ENCODE measurements at regions not wholly inside any gene's neighbourhood (a gene's known extent, or its start where the extent isn't known, plus 50 kb on each side); places are given as distances from the start of the nearest gene placed in this dataset.
"Not testable (repeated sequence)": the region's sequence is repeated elsewhere in the genome, so short reads cannot be mapped to it uniquely, and the experiment has no call there.

GRCh38 chr9:21695443-21695842 lies 107.0 kb upstream of the MTAP start:
- no peak for ATAC-seq
- DNase-seq, result no peak

DNA sequence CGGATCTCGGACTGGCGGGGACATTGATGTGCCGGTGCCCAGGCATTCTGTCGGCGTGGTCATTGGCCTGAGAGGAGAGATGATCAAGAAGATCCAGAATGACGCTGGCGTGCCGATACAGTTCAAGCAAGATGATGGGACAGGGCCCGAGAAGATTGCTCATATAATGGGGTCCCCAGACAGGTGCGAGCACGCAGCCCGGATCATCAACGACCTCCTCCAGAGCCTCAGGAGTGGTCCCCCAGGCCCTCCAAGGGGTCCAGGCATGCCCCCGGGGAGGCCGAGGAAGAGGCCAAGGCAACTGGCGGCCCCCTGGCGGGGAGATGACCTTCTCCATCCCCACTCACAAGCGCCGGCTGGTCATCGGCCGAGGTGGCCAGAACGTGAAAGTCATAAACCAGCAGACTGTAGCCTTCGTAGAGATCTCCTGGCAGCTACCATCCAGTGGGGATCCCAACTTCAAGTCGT lies 106.5 kb upstream of the MTAP start:
- DNase-seq (no peak), ATAC-seq (no peak)

GRCh38 chr9:21696411-21696871 lies 106.0 kb upstream of the MTAP start:
- no peak for ATAC-seq

DNA sequence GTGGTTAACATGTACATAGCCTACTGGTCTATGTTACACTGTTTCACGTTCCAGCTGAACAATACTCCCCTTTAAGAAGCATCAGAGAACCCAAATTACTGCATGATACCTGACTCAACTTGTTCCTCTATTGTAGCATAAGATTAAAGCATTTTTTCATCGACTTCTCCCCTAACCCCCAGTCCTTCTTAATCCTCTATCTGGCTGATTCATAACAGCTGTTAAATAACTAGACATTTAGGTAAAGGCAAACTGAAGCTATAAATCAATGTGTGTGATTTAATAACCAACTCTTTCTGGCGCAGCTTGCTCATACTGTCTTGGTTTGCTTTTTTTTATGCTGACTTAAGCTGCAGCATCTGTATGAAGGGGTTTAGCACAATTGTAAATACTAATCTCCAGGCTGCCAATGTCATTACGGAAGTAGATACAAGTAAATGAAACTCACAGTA lies 94.2 kb upstream of the MTAP start:
- DNase-seq, result no peak
- ATAC-seq, result no peak

More at GRCh38 chr9:21696411-21696871, 106.0 kb upstream of the MTAP start:
- DNase-seq, result no peak

- ATAC-seq (no peak), DNase-seq (no peak)
Measured at GRCh38 chr9:21708856-21709255, 93.6 kb upstream of the MTAP start.

DNA sequence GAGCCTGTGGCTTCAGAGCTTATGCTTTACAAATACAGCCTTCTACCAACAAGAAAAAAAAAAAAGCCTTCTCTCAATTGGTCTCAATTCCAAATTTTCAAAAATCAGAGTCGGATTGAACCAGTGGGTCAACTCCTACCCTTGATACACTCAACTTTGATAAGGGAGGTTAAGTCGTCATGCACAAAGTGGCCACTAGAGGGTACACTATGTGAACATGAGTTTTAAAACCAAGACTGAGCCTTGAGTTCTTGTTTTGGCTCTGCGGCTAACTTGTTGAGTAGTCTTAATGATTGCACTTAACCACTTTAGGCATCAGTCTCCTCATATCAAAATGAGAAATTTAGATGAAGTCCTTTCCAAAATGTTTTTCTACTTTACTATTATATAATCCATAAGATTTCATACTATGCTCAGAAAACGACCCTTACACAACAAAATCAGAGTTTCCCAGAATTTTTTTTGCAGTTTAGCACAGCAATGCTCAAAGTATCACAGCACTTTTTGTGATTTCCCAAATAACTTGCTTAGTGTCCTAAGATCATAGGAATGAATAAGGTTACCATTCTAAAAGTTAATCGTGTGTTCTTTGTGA lies 92.9 kb upstream of the MTAP start:
- peak; percentile 80 for DNase-seq
- peak; percentile 55 for ATAC-seq

DNA sequence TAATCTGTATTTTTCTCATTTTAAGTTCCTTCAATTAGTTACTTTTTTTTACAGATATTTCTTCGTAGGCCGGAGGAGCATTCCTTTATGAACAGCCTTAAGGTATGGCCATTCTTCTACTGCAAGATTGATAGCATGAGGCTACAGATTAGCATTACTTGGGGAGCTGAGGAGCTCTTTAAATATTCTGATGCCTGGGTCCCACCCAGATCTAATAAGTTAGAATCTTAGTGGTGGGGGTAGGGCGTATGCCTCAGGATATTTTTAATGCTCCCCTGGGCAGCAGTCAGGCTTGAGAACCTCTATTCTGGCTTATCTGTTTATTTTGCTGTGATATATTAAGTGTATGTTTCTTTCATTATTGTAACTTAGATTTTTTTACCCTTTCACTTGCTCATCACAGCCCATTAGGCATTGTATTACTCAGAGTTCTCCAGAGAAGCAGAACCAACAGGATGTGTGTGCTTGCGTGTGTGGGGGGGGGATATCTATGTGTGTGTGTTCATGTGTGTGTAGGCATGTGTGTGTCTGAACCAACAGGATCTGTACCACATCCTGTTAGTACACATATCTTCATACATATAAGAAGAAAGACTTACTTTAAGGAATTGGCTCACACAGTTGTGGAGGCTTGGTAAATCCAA lies 91.8 kb upstream of the MTAP start:
- DNase-seq (no peak), ATAC-seq (peak; percentile 48)

- DNase-seq (peak; percentile 26), ATAC-seq (peak; percentile 92)
Measured at GRCh38 chr9:21711504-21711903, 90.9 kb upstream of the MTAP start.

- DNase-seq, result no peak
- ATAC-seq, result no peak
Measured at GRCh38 chr9:21715408-21715807, 87.0 kb upstream of the MTAP start.

GRCh38 chr9:21720758-21721157 lies 81.7 kb upstream of the MTAP start:
- DNase-seq, result no peak
- ATAC-seq, result no peak

- ATAC-seq, DNase-seq: not testable (repeated sequence)
Measured at GRCh38 chr9:21727411-21727810, 75.0 kb upstream of the MTAP start.

DNA sequence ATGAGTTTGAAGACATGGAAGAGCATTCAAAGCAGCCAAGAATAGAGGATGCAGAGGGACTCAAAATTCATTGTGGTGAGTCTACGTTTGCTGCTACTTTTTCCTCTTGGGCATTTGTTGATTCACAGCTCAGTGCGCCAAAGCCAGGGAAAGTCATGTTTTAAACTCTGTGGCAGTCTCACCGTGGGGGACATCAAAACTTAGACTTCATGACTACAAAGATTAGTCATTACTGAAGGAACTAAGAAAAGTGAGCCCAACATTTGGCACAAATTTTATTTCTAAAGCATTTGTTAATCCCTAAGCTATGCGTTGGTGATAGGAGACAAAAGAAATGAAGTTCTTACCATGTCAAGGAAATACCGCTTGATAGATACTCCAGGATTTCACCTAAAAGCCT lies 73.7 kb upstream of the MTAP start:
- DNase-seq, result no peak
- no peak for ATAC-seq

DNA sequence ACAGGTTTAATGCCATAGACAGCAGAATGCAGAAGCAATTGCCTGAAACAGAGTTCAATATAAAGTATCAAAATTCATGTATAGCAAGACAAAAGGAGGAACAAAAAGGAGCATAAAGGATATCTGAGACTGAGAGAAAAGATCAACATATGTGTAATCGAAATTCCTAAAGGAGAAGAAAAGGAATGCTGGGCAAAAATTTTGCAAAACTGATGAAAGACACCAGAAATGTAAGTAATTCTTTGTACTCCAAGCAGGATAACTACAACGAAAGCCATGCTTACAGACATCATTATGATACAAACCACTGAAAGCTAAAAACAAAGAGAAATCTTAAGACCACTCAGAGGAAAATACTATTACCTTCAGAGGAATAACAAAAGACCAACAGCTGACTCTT lies 72.8 kb upstream of the MTAP start:
- ATAC-seq, result no peak
- DNase-seq, result no peak

GRCh38 chr9:21730899-21731298 lies 71.5 kb upstream of the MTAP start:
- no peak for DNase-seq

DNA sequence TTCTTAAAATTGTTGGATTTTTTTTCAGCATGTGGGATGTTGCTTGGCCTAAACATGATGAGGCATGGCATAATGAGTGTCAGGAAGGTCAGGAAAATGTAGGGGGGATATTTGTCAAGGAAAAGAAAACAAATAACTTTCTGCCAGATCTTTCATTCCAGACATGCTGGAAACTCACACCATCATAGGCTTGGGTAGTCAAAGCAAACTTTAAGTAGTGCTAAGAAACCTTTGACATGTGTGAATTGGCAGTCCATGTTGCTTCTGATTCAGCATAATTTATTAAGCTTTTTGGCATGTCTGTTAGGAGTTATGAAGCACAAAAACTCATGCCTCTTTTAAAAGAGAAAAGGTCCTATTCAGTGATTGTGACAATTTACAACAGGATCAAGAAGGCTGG lies 61.3 kb upstream of the MTAP start:
- ATAC-seq, result no peak
- no peak for DNase-seq

More at GRCh38 chr9:21730899-21731298, 71.5 kb upstream of the MTAP start:
- no peak for ATAC-seq

- DNase-seq, result no peak
- no peak for ATAC-seq
Measured at GRCh38 chr9:21744320-21744719, 58.1 kb upstream of the MTAP start.

- no peak for DNase-seq
- ATAC-seq, result no peak
Measured at GRCh38 chr9:21744841-21745240, 57.6 kb upstream of the MTAP start.

DNA sequence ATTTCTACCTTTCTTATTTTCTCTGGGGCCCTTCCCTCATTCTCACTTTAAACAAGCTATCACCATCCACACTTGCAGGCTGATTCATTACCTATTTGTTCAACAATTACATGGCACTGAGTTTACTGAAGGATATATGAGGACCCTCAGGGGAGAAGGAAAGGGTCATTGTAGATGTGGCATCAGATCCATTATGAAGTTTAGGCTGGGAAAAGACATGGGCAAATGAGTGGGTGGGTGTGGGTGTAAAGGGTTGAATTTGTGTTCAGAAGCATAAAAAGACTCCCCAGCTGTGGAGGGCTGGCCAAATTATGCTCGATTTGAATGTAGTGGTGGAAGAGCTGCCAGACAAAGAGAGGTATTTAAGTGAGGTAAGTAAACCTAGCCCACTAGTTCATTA lies 55.9 kb upstream of the MTAP start:
- ATAC-seq, result no peak

GRCh38 chr9:21747175-21747574 lies 55.3 kb upstream of the MTAP start:
- ATAC-seq (no peak), DNase-seq (no peak)

More for the DNA sequence above, 55.9 kb upstream of the MTAP start:
- DNase-seq, result no peak

DNA sequence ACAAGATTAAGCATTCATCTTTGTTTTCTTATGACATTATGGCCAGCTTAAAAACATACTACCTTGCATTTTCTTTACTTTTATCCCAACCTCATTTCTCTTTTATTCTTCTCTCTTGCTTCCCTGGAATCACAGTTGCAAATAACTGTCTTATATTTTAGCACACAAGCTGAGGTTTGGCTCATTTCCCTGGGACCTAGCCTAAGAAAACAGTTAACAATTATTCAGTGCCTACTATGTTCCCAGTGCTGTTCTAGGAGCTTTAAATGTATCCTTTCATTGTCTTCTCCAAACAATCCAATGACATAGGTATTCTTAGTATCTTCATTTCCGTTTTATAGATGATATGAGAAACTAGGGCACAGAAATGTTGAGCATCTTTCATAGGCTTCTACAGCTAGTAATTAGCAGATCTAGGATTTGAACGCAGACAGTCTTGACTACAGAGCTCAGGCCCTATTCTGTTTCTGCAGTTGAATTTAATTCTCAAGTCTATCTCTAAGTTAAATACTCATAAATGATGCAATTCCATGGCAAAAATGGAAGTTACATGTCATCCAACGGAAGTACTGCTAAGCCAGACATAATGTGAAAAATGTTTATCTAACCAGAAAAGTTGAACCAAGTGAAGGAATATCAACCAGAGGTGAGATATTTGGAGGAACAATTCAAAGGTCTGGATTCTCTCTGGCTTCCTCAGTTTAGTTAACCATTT lies 52.3 kb upstream of the MTAP start:
- ATAC-seq (no peak), DNase-seq (no peak)

DNA sequence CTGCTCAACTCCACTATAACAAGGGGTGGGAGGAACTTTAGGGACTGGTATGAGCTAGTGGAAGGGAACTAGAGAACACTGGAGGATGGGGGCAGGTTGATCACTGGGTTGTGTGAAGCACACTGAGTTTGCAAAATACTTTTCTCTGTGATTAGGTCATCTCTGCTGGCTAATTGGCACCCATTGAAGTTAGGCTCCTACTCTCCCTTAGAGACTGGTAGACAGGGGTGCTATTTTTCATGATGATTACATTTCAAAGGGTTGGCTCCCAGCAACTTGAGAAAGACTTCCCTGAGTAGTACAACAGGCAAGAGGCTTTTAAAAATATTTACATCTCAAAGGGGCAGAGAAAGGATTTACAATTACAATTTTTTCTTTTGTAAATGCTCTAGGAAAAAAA lies 50.4 kb upstream of the MTAP start:
- ATAC-seq (no peak), DNase-seq (no peak)

Data from stimulated activated naive CD8-positive, alpha-beta T cell treated with anti-CD3 and anti-CD28 coated beads, Interleukin-15, Interleukin-2, amounts not matched to agents 100 U/mL and 50 U/mL, for 24 hours (primary cell).